ENCODE measurements at regions not wholly inside any gene's neighbourhood (a gene's known extent, or its start where the extent isn't known, plus 50 kb on each side); places are given as distances from the start of the nearest gene placed in this dataset.

GRCh38 chr7:17060051-17060450 is 178.3 kb upstream of the AGR3 start:
- Mint-ChIP-seq H3K9me3 (peaks cover 6% of the 10 kb centered on the region), H3K27me3 (ENCODE audit: low read depth) (peaks cover 3% of the 10 kb centered on the region), H3K4me3 (no peak overlapping the region), H3K4me1 (ENCODE audit: low read depth) (peaks cover 33% of the 10 kb centered on the region), H3K36me3 (ENCODE audit: low read depth) (peaks cover 6% of the 10 kb centered on the region), H3K27ac (no peak overlapping the region)

DNA sequence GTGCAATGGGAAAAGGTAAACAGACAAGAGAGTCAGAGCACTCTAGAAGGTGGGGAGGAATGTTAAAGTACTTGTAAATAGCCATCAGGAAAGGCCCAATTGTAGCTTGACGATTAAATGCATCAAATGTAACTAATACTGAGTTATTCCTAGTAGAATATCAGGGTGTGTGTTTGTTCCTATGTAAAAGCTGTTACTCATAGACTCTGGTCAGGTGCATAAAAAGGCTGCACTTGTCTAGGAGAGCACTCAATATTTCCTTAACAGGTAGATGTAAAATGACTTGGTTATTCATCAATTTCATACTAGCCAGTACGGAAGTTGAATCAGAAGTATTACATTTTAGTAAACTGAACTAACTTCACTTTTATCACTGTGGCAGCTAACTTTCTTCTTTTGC is 179.7 kb upstream of the AGR3 start:
- H3K36me3 Mint-ChIP-seq (ENCODE audit: low read depth), result peaks cover 4% of the 10 kb centered on the region
- H3K27me3 Mint-ChIP-seq (ENCODE audit: low read depth), result peaks cover 3% of the 10 kb centered on the region
- H3K4me3 Mint-ChIP-seq, result no peak overlapping the region
- H3K27ac Mint-ChIP-seq, result no peak overlapping the region
- H3K4me1 Mint-ChIP-seq (ENCODE audit: low read depth), result peaks cover 33% of the 10 kb centered on the region
- peaks cover 8% of the 10 kb centered on the region for H3K9me3 Mint-ChIP-seq

GRCh38 chr7:17062151-17063044 is 180.6 kb upstream of the AGR3 start:
- Mint-ChIP-seq H3K27me3 (ENCODE audit: low read depth) (peaks cover 3% of the 10 kb centered on the region), H3K27ac (no peak overlapping the region), H3K4me3 (no peak overlapping the region), H3K4me1 (ENCODE audit: low read depth) (peaks cover 25% of the 10 kb centered on the region), H3K36me3 (ENCODE audit: low read depth) (peaks cover 4% of the 10 kb centered on the region), H3K9me3 (peaks cover 8% of the 10 kb centered on the region)

GRCh38 chr7:17063045-17063383 is 181.2 kb upstream of the AGR3 start:
- H3K9me3 Mint-ChIP-seq, result peaks cover 8% of the 10 kb centered on the region
- H3K27ac Mint-ChIP-seq, result no peak overlapping the region
- H3K27me3 Mint-ChIP-seq (ENCODE audit: low read depth), result peaks cover 3% of the 10 kb centered on the region
- peaks cover 20% of the 10 kb centered on the region for H3K4me1 Mint-ChIP-seq (ENCODE audit: low read depth)
- H3K4me3 Mint-ChIP-seq, result no peak overlapping the region
- H3K36me3 Mint-ChIP-seq (ENCODE audit: low read depth), result peaks cover 4% of the 10 kb centered on the region

DNA sequence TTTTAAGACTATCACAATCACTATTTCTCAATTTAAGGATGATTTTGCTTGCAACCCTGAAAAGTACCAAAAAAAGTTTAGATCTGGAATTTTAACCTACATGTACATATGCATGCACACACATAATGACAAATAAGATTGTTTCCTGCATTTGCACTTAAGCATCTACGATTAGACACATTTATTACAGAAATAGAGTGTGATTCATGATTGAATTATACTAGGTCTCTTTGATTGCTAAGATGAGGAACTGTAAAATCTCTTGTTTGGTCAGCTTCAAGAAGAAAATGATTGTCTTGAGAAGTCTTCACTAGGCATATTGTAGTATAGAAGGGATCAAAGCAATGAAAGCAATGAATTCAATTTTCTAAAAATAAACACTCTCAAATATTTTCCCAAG is 185.9 kb upstream of the AGR3 start:
- no peak overlapping the region for H3K4me3 Mint-ChIP-seq
- H3K27ac Mint-ChIP-seq, result no peak overlapping the region
- H3K36me3 Mint-ChIP-seq (ENCODE audit: low read depth), result peaks cover 2% of the 10 kb centered on the region
- peaks cover 3% of the 10 kb centered on the region for H3K27me3 Mint-ChIP-seq (ENCODE audit: low read depth)
- H3K9me3 Mint-ChIP-seq, result peaks cover 4% of the 10 kb centered on the region
- H3K4me1 Mint-ChIP-seq (ENCODE audit: low read depth), result peaks cover 8% of the 10 kb centered on the region

DNA sequence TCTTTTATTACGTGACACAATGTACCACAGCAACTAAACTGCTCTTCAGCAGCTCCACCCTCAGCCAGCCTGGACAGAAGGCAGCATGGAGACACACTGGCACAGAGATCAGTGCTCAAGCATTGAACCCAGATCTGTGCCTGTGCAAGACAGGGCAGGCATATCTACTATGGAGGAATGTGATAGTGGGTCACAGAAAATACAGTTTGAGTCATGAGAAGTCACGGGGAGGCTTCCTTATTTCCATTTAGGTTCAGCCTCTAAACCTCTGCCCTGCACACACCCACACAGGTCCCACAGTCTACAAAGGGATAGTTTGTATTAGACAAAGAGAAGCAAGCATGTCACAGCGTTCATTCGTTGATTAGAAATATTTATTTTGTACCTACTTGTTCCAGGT is 187.4 kb upstream of the AGR3 start:
- Mint-ChIP-seq H3K36me3 (ENCODE audit: low read depth) (peaks cover 2% of the 10 kb centered on the region), H3K27me3 (ENCODE audit: low read depth) (peaks cover 2% of the 10 kb centered on the region), H3K9me3 (peaks cover 4% of the 10 kb centered on the region), H3K4me3 (no peak overlapping the region), H3K27ac (no peak overlapping the region), H3K4me1 (ENCODE audit: low read depth) (peaks cover 2% of the 10 kb centered on the region)

GRCh38 chr7:17070231-17070708 is 188.5 kb upstream of the AGR3 start:
- H3K9me3 Mint-ChIP-seq, result peaks cover 4% of the 10 kb centered on the region
- H3K4me1 Mint-ChIP-seq (ENCODE audit: low read depth), result no peaks in the 10 kb centered on the region
- H3K27me3 Mint-ChIP-seq (ENCODE audit: low read depth), result peaks cover 5% of the 10 kb centered on the region
- no peak overlapping the region for H3K4me3 Mint-ChIP-seq
- no peak overlapping the region for H3K27ac Mint-ChIP-seq
- H3K36me3 Mint-ChIP-seq (ENCODE audit: low read depth), result peaks cover 2% of the 10 kb centered on the region

DNA sequence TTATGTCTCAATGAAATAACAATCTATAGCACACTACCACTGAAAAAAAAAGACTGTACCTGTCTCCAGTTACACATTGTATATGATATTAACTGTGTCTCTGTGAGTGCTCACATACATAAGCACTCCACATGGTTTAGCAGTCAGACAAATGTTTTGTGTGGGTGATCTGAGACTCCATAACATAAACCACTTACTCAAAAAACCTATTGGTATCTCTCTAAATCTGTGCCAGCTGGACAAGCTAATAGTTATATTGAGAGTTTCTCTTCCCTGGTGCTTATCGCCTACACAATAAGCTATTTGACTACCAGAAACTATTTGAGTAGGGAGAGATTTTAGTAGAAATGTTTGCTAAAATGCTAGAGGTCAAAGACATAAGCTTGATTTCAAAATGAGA is 190.1 kb upstream of the AGR3 start:
- Mint-ChIP-seq H3K27me3 (ENCODE audit: low read depth) (peaks cover 5% of the 10 kb centered on the region), H3K36me3 (ENCODE audit: low read depth) (peaks cover 2% of the 10 kb centered on the region), H3K9me3 (no peaks in the 10 kb centered on the region), H3K4me3 (no peak overlapping the region), H3K27ac (no peak overlapping the region), H3K4me1 (ENCODE audit: low read depth) (no peaks in the 10 kb centered on the region)

GRCh38 chr7:17075601-17076255 is 193.9 kb upstream of the AGR3 start:
- H3K9me3 Mint-ChIP-seq, result no peaks in the 10 kb centered on the region
- no peak overlapping the region for H3K27ac Mint-ChIP-seq
- no peaks in the 10 kb centered on the region for H3K4me1 Mint-ChIP-seq (ENCODE audit: low read depth)
- peaks cover 11% of the 10 kb centered on the region for H3K27me3 Mint-ChIP-seq (ENCODE audit: low read depth)
- H3K36me3 Mint-ChIP-seq (ENCODE audit: low read depth), result peaks cover 2% of the 10 kb centered on the region
- H3K4me3 Mint-ChIP-seq, result no peak overlapping the region

DNA sequence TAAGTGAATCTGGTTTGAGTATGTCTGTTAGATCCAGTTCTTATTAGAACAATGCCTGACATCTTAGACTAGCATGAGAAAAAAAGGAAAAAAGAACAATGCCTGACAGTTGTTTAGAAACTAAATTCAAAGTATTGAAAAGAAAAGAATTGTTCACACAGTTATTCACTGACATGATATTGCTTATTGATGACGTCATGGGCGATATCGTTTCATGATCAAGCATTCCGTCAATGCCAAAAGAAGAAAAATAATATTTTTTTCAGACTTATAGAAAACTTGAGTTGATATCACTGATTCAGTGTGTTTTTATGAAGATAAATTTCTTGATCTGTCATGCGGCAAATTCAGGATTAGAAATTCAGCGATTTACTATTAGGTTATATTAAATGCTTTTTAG is 196.5 kb upstream of the AGR3 start:
- Mint-ChIP-seq H3K27me3 (ENCODE audit: low read depth) (peaks cover 11% of the 10 kb centered on the region), H3K36me3 (ENCODE audit: low read depth) (no peaks in the 10 kb centered on the region), H3K4me1 (ENCODE audit: low read depth) (no peaks in the 10 kb centered on the region), H3K4me3 (no peak overlapping the region), H3K27ac (no peak overlapping the region), H3K9me3 (peaks cover under 1% of the 10 kb centered on the region)

DNA sequence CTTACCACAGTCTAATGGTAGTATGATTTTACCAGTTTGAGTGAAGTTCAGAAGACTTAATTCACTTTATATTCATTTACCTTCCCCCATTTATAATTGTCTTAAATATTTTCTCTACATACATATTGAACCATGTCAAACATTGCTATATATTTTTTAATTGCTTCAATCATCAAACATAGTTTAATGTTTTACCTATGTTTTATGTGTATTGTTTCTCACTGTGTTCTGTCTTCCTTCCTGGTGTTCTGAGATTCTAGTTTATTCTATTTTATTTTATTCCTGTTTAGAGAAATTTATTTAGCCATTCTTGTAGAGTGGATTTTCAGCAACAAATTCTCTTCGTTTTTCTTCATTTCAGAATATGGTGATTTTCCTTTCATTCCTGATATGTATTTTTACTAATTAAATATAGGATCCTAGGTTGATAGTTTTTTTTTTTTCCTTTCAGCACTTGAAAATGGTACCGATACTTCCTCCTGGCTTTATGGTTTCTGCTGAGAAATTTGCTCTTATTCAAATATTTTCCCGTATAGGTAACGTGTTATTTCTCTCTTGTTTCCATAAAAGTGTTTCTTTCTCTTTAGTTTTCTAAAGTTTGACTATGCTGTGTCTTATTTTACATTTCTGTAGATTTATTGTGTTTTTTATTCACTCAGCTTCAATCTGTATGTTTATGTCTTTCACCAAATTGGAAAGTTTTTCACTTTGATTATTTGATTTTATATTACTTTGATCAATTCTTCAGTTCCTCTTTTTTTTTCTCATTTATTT is 201.8 kb upstream of the AGR3 start:
- Mint-ChIP-seq H3K27ac (no peak overlapping the region), H3K4me1 (ENCODE audit: low read depth) (no peaks in the 10 kb centered on the region), H3K27me3 (ENCODE audit: low read depth) (peaks cover 5% of the 10 kb centered on the region), H3K4me3 (no peak overlapping the region), H3K36me3 (ENCODE audit: low read depth) (no peaks in the 10 kb centered on the region), H3K9me3 (peaks cover 8% of the 10 kb centered on the region)

- H3K4me3 Mint-ChIP-seq, result no peak overlapping the region
- no peaks in the 10 kb centered on the region for H3K4me1 Mint-ChIP-seq (ENCODE audit: low read depth)
- H3K27ac Mint-ChIP-seq, result no peak overlapping the region
- peaks cover 8% of the 10 kb centered on the region for H3K9me3 Mint-ChIP-seq
- H3K27me3 Mint-ChIP-seq (ENCODE audit: low read depth), result no peaks in the 10 kb centered on the region
- no peaks in the 10 kb centered on the region for H3K36me3 Mint-ChIP-seq (ENCODE audit: low read depth)
These were observed 202.3 kb upstream of the AGR3 start for GRCh38 chr7:17084166-17084475.

DNA sequence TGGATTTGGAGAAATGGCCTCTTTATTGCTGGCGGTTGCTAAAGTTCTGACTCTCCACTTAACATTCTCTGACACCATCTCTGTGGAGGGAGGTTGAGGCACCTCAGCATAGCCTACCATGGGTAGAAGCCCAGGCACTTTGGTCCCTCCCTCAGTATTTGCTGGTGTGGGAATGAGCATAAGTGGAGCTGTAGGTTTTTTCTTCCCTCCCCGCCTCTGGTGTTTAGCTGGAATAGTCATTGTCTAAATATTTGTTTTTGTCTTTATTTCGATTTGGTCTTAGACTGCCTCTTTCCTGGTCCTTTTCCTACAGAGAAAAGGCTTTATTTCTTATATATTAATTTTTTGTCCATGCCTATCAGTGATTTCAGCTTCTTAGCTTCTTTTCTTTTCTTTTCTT is 203.4 kb upstream of the AGR3 start:
- Mint-ChIP-seq H3K27ac (no peak overlapping the region), H3K9me3 (peaks cover 8% of the 10 kb centered on the region), H3K4me1 (ENCODE audit: low read depth) (no peaks in the 10 kb centered on the region), H3K27me3 (ENCODE audit: low read depth) (no peaks in the 10 kb centered on the region), H3K36me3 (ENCODE audit: low read depth) (no peaks in the 10 kb centered on the region), H3K4me3 (no peak overlapping the region)

DNA sequence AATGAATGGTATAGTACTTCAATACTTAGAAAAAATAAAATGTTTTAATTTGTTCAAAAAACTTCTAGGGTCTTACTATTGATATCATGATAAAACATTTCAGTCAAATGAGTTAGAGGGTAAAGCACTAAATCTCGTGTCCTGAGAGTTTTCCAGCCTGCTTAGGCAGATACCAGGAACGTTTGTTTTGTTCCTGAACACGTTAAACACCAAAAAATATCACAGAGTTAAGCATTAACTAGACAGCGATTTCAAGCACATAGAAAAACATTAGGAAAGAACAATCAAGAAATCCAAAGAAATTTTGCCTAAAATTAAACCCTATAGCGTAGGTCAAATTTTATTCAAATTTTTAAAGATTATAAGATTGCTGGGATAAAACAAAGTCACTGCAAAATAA is 204.6 kb upstream of the AGR3 start:
- H3K27me3 Mint-ChIP-seq (ENCODE audit: low read depth), result no peaks in the 10 kb centered on the region
- no peak overlapping the region for H3K4me3 Mint-ChIP-seq
- H3K4me1 Mint-ChIP-seq (ENCODE audit: low read depth), result no peaks in the 10 kb centered on the region
- H3K36me3 Mint-ChIP-seq (ENCODE audit: low read depth), result no peaks in the 10 kb centered on the region
- H3K27ac Mint-ChIP-seq, result no peak overlapping the region
- peaks cover 8% of the 10 kb centered on the region for H3K9me3 Mint-ChIP-seq

DNA sequence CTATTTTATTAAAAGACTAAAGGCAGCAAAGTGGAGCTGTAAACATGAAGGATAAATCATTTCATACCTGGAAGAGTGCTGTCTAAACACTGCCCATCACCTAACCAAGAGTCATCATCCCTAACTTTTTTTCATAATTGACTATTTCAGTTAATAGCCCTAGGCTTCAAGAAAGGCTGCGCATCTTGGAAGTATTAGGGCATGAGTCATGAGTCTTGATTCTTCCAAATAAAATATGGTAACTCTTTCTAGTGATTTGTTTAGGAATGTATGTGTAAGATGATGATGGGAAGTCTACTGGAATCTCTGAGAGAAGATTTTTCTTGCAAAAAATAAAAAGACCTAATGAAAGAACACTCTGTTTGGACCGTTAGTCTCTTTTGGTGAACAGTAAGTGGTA is 207.7 kb upstream of the AHR start:
- H3K4me1 Mint-ChIP-seq (ENCODE audit: low read depth), result no peaks in the 10 kb centered on the region
- no peak overlapping the region for H3K27ac Mint-ChIP-seq
- no peaks in the 10 kb centered on the region for H3K27me3 Mint-ChIP-seq (ENCODE audit: low read depth)
- H3K9me3 Mint-ChIP-seq, result no peaks in the 10 kb centered on the region
- no peak overlapping the region for H3K4me3 Mint-ChIP-seq
- H3K36me3 Mint-ChIP-seq (ENCODE audit: low read depth), result no peaks in the 10 kb centered on the region

Data from T-helper 1 cell treated with Interleukin-12 subunit alpha and Interleukin-12 subunit beta and Interleukin-4 antibody, amounts not matched to agents 30 μg/mL and 1 μg/mL, for 36 hours (primary cell).